Neural progenitor cell (in vitro differentiated cells): ENCODE measurements at regions not wholly inside any gene's neighbourhood (a gene's known extent, or its start where the extent isn't known, plus 50 kb on each side); places are given as distances from the start of the nearest gene placed in this dataset.

Source experiments
- EZH2 ChIP-seq: fragments of 200-600 bp; sonication (generic); IDR thresholded peaks from 2 replicates; pipeline ENCODE4 v1.6.1; 2017; ENCODE audit warnings: antibody characterized with exemption, mild to moderate bottlenecking, moderate library complexity
- EZH2phosphoT487 ChIP-seq: fragments of 200-600 bp; sonication (generic); IDR thresholded peaks from 2 replicates; pipeline ENCODE4 v1.6.1; 2017; ENCODE audit warnings: antibody characterized with exemption
- TF ChIP-seq, protein P1 (sequence below): fragments of 200-600 bp; sonication (generic); IDR thresholded peaks from 2 replicates; pipeline ENCODE4 v1.5.1; 2017; ENCODE audit warnings: antibody characterized with exemption, mild to moderate bottlenecking

DNA sequence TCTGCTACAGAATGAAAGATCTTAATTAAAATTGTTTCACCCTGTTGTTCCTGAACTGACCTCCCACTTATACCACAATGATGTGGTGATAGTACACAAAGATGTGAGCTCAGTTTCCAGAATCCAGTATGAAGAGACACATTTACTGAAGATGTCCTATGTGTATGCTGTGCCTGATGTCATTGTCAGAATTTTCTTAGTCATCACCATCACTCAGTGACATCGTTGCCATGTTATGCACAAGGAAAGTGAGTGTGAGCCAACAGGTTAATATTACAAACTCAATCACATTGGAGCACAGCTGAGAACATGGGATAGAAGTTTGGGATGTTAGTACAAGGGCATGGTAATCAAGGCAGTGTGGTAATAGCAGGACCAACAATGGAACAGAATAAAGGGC, 199.7 kb upstream of the CHRNA7 start:
- TF ChIP-seq, protein P1, sequence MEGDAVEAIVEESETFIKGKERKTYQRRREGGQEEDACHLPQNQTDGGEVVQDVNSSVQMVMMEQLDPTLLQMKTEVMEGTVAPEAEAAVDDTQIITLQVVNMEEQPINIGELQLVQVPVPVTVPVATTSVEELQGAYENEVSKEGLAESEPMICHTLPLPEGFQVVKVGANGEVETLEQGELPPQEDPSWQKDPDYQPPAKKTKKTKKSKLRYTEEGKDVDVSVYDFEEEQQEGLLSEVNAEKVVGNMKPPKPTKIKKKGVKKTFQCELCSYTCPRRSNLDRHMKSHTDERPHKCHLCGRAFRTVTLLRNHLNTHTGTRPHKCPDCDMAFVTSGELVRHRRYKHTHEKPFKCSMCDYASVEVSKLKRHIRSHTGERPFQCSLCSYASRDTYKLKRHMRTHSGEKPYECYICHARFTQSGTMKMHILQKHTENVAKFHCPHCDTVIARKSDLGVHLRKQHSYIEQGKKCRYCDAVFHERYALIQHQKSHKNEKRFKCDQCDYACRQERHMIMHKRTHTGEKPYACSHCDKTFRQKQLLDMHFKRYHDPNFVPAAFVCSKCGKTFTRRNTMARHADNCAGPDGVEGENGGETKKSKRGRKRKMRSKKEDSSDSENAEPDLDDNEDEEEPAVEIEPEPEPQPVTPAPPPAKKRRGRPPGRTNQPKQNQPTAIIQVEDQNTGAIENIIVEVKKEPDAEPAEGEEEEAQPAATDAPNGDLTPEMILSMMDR: no peak
- TF ChIP-seq EZH2: no peak
- no peak for TF ChIP-seq EZH2phosphoT487
